Activated T-cell treated with anti-CD3 and anti-CD28 coated beads for 4 hours (primary cell): ENCODE measurements at regions not wholly inside any gene's neighbourhood (a gene's known extent, or its start where the extent isn't known, plus 50 kb on each side); places are given as distances from the start of the nearest gene placed in this dataset.
"Not testable (repeated sequence)": the region's sequence is repeated elsewhere in the genome, so short reads cannot be mapped to it uniquely, and the experiment has no call there.

ENCODE experiments used
- DNase-seq: peaks from one replicate; pipeline ENCODE4 v3.0.0-alpha.2; 2020

DNA sequence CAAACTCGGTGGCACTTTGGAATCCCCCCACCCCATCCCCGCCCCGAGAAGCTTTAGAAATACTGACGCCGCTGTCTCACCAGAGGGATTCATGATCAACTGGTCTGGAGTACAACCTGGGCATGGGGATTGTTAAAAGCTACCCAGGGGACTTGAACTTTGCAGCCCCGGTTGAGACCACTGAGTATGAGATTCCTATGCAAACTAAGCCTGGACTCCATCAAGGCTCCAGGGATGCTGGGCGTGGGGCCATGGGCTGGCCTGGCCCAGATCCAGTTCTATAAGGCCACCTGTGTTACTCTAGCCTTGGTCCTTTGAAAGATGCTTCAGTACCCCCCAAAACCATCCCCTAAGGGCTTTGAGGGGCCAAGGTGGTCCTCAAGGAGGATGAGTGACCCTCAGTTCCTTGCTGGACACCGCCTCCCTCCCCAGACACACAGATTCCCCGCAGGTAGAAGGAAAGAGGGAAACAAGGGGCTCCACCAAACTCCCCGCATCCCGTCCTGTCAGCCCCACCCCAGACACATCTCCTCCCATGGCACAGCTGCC, 68.5 kb downstream of the MRPL36 start:
- no peak for DNase-seq

- DNase-seq: no peak
Observed at GRCh38 chr5:1730487-1730847, 69.2 kb downstream of the MRPL36 start.

DNA sequence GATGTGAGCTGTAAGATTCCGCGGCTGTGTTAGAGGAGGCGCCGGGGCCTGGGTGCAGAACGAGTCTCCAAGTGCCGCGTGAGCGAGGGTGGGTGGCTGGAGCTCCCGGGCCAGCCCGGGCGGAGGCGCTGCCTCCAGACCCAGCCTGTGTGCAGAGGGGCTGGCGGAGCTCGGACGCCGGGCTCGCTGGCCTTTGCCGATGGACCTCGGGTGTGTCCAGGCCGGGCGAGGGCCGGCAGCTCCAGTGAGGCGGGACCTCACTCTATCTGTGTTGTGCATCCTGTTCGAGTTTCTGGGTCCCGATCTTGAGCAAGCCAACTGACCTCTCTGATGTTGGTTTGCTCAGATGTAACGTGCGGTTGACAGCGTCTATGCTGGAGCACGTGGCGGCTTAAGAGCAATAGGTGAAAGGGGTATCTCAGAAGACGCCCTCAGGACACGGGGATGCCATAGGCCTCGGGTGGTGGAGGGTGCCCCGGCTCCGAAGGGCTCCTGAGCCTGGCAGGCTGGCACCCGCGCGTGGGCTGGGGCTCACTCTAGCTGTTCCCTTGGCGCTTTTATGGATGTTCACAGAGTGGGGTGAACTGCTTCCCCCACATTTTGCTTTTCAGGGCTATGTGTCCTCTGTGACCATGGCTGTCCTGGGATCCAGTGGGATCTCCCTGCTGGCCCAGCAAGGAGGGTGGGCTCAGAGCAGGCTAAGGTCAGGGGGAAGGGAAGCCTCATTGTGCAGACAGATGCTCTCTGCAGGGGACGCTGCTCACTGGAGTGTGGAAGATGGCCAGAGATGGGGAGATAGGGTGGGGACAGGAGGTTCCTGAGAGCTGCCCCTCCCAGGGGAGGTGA, 69.8 kb downstream of the MRPL36 start:
- DNase-seq: no peak

DNA sequence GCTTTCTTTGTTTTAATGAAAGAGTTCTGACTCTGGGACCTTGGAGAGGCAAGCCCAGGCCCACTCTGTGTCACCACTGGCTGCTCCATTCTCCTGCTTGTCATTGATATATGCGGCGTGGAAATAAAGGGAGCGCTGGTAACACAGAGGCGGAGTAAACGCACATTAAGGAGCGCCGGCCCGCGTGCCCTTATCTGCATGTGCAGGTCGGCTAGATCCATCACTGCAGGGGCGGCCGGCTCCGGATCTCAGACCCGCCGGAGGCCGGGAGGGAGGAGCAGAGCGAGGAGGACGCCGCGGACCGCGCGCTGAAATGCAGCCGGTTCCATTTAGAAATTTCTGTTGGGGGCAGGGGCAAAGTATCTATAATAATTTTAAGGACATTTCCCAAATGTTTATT, 70.8 kb downstream of the MRPL36 start:
- DNase-seq: no peak

GRCh38 chr5:1727571-1727970, 72.1 kb downstream of the MRPL36 start:
- no peak for DNase-seq

DNA sequence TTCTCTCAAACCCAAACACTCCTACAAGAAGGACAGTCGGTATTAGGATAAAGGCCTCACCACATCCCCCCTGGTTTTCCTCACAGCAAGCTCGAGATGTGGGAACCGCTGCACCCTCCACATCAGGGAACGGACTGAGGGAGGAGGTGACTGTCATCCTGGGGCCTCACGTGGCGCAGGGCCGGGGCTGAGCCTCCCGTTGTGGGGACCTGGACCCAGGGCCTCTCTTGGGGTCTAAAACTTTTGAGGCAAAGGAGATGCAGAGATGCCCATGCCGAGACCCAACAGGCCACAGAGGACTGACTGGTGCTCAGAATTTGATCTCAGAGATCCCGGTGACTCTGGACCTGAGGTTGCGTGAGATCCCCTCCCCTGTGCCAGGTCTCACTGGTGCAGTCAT, 72.7 kb downstream of the MRPL36 start:
- no peak for DNase-seq

- DNase-seq: no peak
Observed at GRCh38 chr5:1726469-1726865, 73.2 kb downstream of the MRPL36 start.

DNA sequence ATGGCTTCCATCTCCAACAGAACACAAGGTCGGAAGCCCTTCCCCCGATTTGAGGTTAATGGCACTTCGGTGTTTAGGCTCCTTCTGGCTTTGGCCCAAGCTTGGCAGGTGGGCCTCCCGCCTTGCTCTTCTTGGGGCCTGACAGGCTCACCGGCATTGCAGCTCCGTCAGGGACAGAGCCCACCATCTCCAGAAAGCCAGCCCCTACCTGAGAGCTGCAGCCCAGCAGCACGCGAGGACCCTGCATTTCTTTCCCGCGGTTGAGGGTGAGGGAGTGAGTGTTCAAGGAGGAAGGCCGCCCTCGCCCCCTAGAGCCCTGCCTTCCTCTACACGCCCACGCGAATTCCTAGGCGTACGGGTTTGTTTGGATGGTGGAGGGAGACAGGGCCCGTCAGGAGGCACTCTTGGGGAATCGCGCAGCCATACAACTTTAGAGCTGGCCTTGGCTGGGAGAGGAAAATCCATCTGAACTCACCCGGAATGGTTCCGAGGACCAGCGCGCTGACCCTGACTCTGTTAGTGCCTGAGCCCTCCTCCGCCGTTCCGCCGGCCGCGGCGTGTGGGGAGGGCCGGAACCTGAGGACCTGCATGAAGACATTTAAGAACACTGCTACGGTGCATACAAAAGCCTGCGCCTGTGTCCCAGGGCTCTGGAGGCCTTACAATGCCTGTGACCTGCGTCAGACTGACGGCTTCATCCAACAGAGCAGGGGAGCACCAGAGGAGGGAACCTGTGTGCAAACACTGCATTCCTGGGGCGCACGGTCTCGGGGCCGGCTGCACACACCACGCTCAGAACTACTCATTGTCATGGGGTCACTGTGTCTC, 73.8 kb downstream of the MRPL36 start:
- no peak for DNase-seq

- DNase-seq: no peak
Observed at GRCh38 chr5:1724822-1725602, 74.6 kb downstream of the MRPL36 start.

GRCh38 chr5:1723957-1724821, 75.4 kb downstream of the MRPL36 start:
- no peak for DNase-seq

- DNase-seq: no peak
Observed at GRCh38 chr5:1723476-1723875, 76.2 kb downstream of the MRPL36 start.

DNA sequence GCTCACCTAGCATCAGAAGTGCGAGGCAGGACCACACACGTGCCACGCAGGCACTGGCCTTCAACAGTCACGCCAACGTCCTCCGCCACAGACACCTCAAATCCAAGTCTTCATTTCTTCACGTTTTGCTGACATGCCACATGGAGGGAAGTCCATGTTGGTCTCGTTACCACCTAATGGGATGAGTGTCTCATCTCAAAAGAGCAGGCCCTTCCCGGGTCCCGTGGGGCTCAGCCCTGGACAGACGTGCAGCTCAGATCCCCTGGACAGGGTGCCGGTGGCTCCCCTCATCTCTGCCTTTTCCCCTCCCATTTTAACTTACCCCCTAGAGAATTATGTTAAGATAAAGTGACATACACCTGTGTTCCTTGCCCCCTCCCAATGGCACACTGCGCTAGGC, 76.8 kb downstream of the MRPL36 start:
- no peak for DNase-seq

GRCh38 chr5:1720396-1721110, 79.1 kb downstream of the MRPL36 start:
- no peak for DNase-seq

DNA sequence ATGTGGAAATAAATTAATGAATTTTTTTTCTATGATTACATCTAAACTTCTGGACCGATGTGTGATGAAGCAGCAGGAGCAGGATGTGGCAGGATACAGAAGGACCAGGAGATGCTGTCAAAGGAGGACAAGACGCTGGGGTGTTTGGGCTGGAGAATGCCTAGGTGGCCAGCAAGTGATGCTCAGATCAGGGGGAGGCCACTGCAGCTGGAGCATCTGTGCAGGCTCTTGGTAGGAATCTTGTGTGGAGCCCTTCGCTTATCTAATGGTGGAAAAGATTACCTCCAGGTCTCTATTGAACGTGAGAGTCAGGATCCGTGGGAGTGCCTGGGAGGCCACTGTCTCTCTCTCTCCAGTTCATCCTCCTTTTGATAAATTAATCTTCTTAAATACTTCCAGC, 79.8 kb downstream of the MRPL36 start:
- DNase-seq: no peak

- DNase-seq: no peak
Observed at GRCh38 chr5:1718669-1719068, 81.0 kb downstream of the MRPL36 start.

DNA sequence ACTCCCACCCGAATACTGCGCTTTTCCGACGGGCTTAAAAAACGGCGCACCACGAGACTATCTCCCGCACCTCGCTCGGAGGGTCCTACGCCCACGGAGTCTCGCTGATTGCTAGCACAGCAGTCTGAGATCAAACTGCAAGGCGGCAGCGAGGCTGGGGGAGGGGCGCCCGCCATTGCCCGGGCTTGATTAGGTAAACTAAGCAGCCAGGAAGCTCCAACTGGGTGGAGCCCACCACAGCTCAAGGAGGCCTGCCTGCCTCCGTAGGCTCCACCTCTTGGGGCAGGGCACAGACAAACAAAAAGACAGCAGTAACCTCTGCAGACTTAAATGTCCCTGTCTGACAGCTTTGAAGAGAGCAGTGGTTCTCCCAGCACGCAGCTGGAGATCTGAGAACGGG, 89.5 kb downstream of the MRPL36 start:
- DNase-seq: not testable (repeated sequence)

- DNase-seq: no peak
Observed at GRCh38 chr5:1709171-1709803, 90.3 kb downstream of the MRPL36 start.

GRCh38 chr5:1708592-1709141, 91.0 kb downstream of the MRPL36 start:
- no peak for DNase-seq

DNA sequence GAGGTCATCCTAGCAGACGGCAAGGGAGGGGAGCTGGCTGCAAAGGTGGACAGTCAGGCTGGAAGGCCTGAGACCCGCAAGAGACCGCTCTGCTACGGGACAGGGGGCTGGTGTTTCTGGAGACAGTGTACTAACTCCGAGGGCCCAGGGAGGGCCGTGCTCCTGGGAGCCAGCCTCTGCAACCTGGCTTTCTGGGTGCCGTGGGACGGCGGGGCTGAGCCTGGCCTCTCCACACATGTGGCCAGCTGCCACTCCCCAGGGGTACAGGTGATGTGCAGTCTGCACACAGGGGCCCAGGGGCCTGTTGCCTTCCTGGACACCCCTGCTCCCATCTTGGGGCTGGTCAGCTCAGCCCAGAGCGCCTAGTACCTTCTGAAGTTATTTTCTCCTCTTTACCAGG, 92.2 kb downstream of the MRPL36 start:
- DNase-seq: no peak

- DNase-seq: no peak
Observed at GRCh38 chr5:1706428-1706827, 93.2 kb downstream of the MRPL36 start.

DNA sequence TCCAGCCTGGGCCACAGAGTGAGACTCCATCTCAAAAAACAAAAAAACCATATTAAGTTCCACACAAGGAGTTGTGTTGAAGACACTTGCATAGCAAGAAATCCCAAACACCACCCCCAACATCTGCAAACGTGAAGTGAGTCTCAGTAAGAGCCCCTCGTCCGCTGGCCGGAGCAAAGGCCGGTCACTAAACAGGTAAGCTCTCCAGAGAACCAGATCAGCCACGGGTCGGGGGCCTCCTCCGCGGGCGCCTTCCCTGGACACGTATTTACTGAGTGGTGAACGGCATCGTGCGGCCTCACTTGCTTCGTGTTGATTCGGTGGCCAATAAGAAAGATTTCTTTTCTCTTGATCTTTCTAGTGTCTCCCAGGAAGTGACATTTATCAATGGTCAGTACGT, 93.6 kb downstream of the MRPL36 start:
- no peak for DNase-seq
